CD8-positive, alpha-beta memory T cell (primary cell): ENCODE measurements at regions not wholly inside any gene's neighbourhood (a gene's known extent, or its start where the extent isn't known, plus 50 kb on each side); places are given as distances from the start of the nearest gene placed in this dataset.

Experiments
- CTCF ChIA-PET: fragments of 350-600 bp; sonication (Branson Sonifier 250); formaldehyde crosslinking; loops from one replicate; lab custom pipeline; 2021; ENCODE audit warnings: antibody characterized with exemption; lab: Charles Lee
- POLR2A ChIA-PET: fragments of 350-600 bp; sonication (Branson Sonifier 250); formaldehyde crosslinking; loops from one replicate; lab custom pipeline; 2021; ENCODE audit warnings: antibody characterized with exemption; lab: Charles Lee
- DNase-seq, 5 donors: peaks; one replicate each; pipeline versions ENCODE4 v3.0.0 to v3.0.0-alpha.2; 2020 to 2022; ENCODE audit warnings: mixed read lengths in 1 of 5
- H3K27ac ChIP-seq: one replicate; pipeline ENCODE4 v1.7.0; 2013; ENCODE audit warnings: low read depth, mild to moderate bottlenecking, low read length, moderate library complexity
- H3K27me3 ChIP-seq: 2 replicates; pipeline ENCODE4 v1.7.0; 2013; ENCODE audit warnings: low read length, mild to moderate bottlenecking; ENCODE audit not compliant: insufficient read depth, poor library complexity, severe bottlenecking
- H3K36me3 ChIP-seq: 2 replicates; pipeline ENCODE4 v1.7.0; 2013; ENCODE audit warnings: mild to moderate bottlenecking, low read length, moderate library complexity; ENCODE audit not compliant: insufficient read depth
- H3K4me1 ChIP-seq: 2 replicates; pipeline ENCODE4 v1.7.0; 2013; ENCODE audit warnings: mild to moderate bottlenecking, low read length, moderate library complexity; ENCODE audit not compliant: insufficient read depth
- H3K4me3 ChIP-seq: 2 replicates; pipeline ENCODE4 v1.7.0; 2013; ENCODE audit warnings: mild to moderate bottlenecking, low read length
- H3K9me3 ChIP-seq: 2 replicates; pipeline ENCODE4 v1.7.0; 2013; ENCODE audit warnings: mild to moderate bottlenecking, low read length
- H3K27ac Mint-ChIP-seq, 8 donors: one replicate each; pipeline ENCODE4 v1.8.0; 2020 to 2021; ENCODE audit warnings: mixed read lengths in 8 of 8, mild to moderate bottlenecking in 6 of 8, inconsistent platforms in 3 of 8, moderate library complexity in 3 of 8
- H3K27me3 Mint-ChIP-seq, 2 donors: one replicate each; pipeline ENCODE4 v1.8.0; 2020 to 2021; ENCODE audit warnings: mixed read lengths in 2 of 2, mild to moderate bottlenecking in 1 of 2, moderate library complexity in 1 of 2
- H3K36me3 Mint-ChIP-seq, 3 donors: one replicate each; pipeline ENCODE4 v1.8.0; 2020 to 2021; ENCODE audit warnings: mixed read lengths in 3 of 3, inconsistent platforms in 1 of 3, mild to moderate bottlenecking in 1 of 3
- H3K4me1 Mint-ChIP-seq, 3 donors: one replicate each; pipeline ENCODE4 v1.8.0; 2020 to 2021; ENCODE audit warnings: mixed read lengths in 3 of 3, inconsistent platforms in 1 of 3, mild to moderate bottlenecking in 1 of 3
- H3K4me3 Mint-ChIP-seq, 7 donors: one replicate each; pipeline ENCODE4 v1.8.0; 2020 to 2021; ENCODE audit warnings: mixed read lengths in 7 of 7, mild to moderate bottlenecking in 6 of 7, moderate library complexity in 4 of 7, inconsistent platforms in 2 of 7
- H3K9me3 Mint-ChIP-seq, 5 donors: one replicate each; pipeline ENCODE4 v1.8.0; 2020 to 2022; ENCODE audit warnings: mixed read lengths in 5 of 5, mild to moderate bottlenecking in 3 of 5, moderate library complexity in 2 of 5, inconsistent platforms in 1 of 5

DNA sequence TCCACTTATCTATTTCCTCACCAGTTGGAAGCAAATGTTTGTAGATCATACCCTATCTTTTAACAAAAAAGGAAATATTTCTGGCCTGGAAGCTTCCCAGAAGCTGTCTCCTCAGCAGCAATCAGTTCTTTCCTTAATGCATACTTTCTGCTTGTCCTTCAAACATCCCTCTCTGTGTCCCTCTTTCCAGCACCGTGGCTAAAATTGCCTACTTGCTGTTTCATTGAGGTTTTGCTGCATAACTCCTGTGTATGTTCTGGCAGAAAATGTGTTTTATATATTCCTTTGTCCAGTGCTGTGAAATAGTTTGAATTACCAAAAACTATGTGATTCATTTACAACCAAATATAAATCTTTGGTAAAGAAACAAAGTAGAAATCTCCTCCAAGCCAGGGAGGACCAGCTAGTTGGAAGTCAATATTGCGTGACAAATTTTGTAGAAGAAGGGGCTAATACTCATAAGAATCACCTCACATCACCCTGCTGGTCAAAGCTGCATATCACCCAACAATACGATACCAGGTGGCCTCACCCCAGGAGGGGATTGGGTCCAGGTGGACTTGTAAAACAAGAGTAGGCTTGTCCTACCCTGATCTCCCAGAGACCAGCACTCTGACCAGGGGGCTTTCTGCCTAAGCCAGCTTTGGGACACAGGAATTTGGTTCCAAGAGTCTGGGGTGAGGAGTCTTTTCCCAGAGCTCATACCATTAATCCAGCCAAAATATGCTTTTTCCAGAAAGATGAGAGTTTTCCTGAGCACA is 198.4 kb upstream of the SNX2 start:
- Histone ChIP-seq H3K36me3 (no peaks in the 10 kb centered on the region), H3K4me1 (no peaks in the 10 kb centered on the region), H3K4me3 (no peak overlapping the region), H3K27me3 (no peaks in the 10 kb centered on the region), H3K27ac (no peak overlapping the region), H3K9me3 (no peaks in the 10 kb centered on the region)
- H3K36me3 Mint-ChIP-seq, result no peaks in the 10 kb centered on the region
- H3K27me3 Mint-ChIP-seq, result peaks cover 2 to 8% of the 10 kb centered on the region in 2 donors
- ChIA-PET CTCF (no interaction called here), POLR2A (no interaction called here)
- no peak for DNase-seq
- no peaks in the 10 kb centered on the region for H3K4me1 Mint-ChIP-seq
- peaks cover 0 to 2% (median 0%) of the 10 kb centered on the region in 5 donors for H3K9me3 Mint-ChIP-seq
- H3K27ac Mint-ChIP-seq, result no peak overlapping the region
- H3K4me3 Mint-ChIP-seq, result no peak overlapping the region

- Histone ChIP-seq H3K4me1 (no peaks in the 10 kb centered on the region), H3K27ac (no peak overlapping the region), H3K9me3 (no peaks in the 10 kb centered on the region), H3K36me3 (no peaks in the 10 kb centered on the region), H3K4me3 (no peak overlapping the region), H3K27me3 (no peaks in the 10 kb centered on the region)
- CTCF ChIA-PET, result no interaction called here
- no peak for DNase-seq
- Mint-ChIP-seq H3K4me3 (no peak overlapping the region), H3K27ac (no peak overlapping the region), H3K27me3 (peaks cover 2 to 8% of the 10 kb centered on the region in 2 donors), H3K36me3 (no peaks in the 10 kb centered on the region), H3K9me3 (no peaks in the 10 kb centered on the region), H3K4me1 (no peaks in the 10 kb centered on the region)
- POLR2A ChIA-PET, result no interaction called here
These were observed 193.3 kb upstream of the SNX2 start for GRCh38 chr5:122581629-122582028.

DNA sequence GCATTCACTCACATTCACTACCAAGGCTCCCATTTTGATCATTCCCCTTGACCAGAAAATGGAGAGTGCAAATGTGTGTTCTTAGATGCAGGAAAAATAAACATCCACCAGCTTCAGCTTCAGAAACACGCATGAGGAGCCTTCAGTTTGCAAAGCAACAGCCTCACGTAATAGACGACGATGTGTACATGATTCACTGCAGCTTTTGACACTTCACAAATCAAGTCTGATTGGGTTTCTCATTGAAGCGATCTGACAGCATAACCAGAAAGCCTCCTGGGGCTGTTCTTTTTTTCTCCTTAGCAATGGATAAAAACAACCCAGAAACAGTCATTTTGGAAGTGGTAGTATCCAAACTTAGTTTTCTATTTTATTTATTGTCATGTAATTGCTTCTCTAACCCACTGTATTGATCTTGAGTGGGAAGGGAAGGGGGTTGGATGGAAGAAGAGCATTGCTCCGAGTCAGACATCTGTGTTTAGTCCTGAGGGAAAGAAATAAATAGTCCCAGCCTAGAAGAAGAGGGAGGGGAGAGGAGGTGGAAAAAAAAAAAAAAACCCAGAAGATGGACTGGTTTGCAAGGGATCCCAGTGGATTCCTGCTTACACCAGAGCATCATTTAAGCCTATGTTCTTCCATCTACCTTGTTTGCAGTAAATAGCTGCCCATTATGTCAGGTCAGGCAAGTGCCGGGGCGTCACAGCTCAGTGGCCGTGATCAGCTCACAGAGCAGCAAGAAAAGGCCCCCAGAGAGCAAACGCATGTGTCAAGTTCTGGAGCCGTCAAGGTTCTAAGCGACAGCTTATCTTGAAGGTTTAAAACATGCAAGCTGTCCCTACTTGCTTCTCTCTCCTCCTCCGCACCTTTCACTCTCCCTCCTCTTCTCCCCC is 190.2 kb upstream of the SNX2 start:
- Mint-ChIP-seq H3K36me3 (no peaks in the 10 kb centered on the region), H3K27me3 (peaks cover 0 to 8% of the 10 kb centered on the region in 2 donors), H3K4me1 (no peaks in the 10 kb centered on the region), H3K9me3 (no peaks in the 10 kb centered on the region), H3K27ac (no peak overlapping the region), H3K4me3 (no peak overlapping the region)
- Histone ChIP-seq H3K27me3 (no peaks in the 10 kb centered on the region), H3K36me3 (no peaks in the 10 kb centered on the region), H3K9me3 (no peaks in the 10 kb centered on the region), H3K4me3 (no peak overlapping the region), H3K27ac (no peak overlapping the region), H3K4me1 (no peaks in the 10 kb centered on the region)
- CTCF ChIA-PET, result no interaction called here
- POLR2A ChIA-PET, result no interaction called here
- DNase-seq, result no peak

- Histone ChIP-seq H3K4me1 (no peaks in the 10 kb centered on the region), H3K4me3 (no peak overlapping the region), H3K27me3 (no peaks in the 10 kb centered on the region), H3K27ac (no peak overlapping the region), H3K9me3 (no peaks in the 10 kb centered on the region), H3K36me3 (no peaks in the 10 kb centered on the region)
- Mint-ChIP-seq H3K9me3 (no peaks in the 10 kb centered on the region), H3K4me3 (no peak overlapping the region), H3K27ac (no peak overlapping the region), H3K27me3 (peaks cover 0 to 5% of the 10 kb centered on the region in 2 donors), H3K4me1 (no peaks in the 10 kb centered on the region), H3K36me3 (no peaks in the 10 kb centered on the region)
- no peak for DNase-seq
- ChIA-PET POLR2A (no interaction called here), CTCF (no interaction called here)
These were observed 189.5 kb upstream of the SNX2 start for GRCh38 chr5:122585371-122585770.

DNA sequence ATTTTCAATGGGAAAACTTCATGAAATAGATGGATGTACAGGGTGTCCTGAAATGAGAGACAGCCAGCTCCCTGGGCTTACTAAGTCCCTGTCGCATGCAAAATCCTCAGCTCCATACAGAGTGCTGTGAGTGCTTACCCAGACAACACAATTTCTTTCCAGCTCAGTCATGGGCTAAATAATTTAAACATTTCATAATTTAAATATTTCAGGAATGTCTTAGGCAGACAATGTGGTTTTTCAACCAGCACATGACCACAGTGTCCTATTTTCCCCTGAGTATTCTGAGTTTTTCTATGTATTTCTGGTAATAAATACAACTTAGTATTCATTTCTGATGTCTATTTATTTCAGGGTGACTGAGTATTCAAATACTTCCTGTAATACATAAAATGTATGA is 188.5 kb upstream of the SNX2 start:
- no peak for DNase-seq
- Mint-ChIP-seq H3K36me3 (no peaks in the 10 kb centered on the region), H3K9me3 (no peaks in the 10 kb centered on the region), H3K4me1 (no peaks in the 10 kb centered on the region), H3K4me3 (no peak overlapping the region), H3K27ac (no peak overlapping the region), H3K27me3 (peaks cover 0 to 1% of the 10 kb centered on the region in 2 donors)
- CTCF ChIA-PET, result no interaction called here
- POLR2A ChIA-PET, result no interaction called here
- Histone ChIP-seq H3K36me3 (no peaks in the 10 kb centered on the region), H3K27me3 (no peaks in the 10 kb centered on the region), H3K4me1 (no peaks in the 10 kb centered on the region), H3K27ac (no peak overlapping the region), H3K9me3 (no peaks in the 10 kb centered on the region), H3K4me3 (no peak overlapping the region)

GRCh38 chr5:122591828-122592227 is 183.1 kb upstream of the SNX2 start:
- no peak overlapping the region for H3K4me3 Mint-ChIP-seq
- Histone ChIP-seq H3K27ac (no peak overlapping the region), H3K4me3 (no peak overlapping the region), H3K4me1 (no peaks in the 10 kb centered on the region), H3K36me3 (no peaks in the 10 kb centered on the region), H3K9me3 (no peaks in the 10 kb centered on the region), H3K27me3 (no peaks in the 10 kb centered on the region)
- no peak overlapping the region for H3K27ac Mint-ChIP-seq
- no peaks in the 10 kb centered on the region for H3K36me3 Mint-ChIP-seq
- H3K9me3 Mint-ChIP-seq, result peaks cover 0 to 5% (median 3%) of the 10 kb centered on the region in 5 donors
- DNase-seq, result no peak
- ChIA-PET CTCF (no interaction called here), POLR2A (no interaction called here)
- no peaks in the 10 kb centered on the region for H3K27me3 Mint-ChIP-seq
- H3K4me1 Mint-ChIP-seq, result no peaks in the 10 kb centered on the region

DNA sequence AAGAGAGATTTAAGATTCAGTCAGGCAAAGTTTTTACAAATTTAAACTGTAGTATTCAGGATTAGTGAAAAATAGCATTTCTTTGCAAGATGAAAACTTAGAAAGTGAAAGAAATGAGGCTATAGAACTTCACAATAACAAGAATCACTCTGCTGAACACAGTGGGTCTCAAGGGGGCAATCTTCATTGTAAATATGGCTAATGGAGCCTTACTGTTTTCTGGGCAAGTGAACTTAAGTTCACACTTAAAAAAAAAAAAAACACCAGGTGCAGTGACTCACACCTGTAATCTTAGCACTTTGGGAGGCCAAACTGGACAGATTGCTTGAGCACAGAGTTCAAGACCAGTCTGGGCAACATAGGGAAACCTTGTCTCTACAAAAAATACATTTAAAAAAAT is 175.9 kb upstream of the SNX2 start:
- CTCF ChIA-PET, result no interaction called here
- POLR2A ChIA-PET, result no interaction called here
- no peaks in the 10 kb centered on the region for H3K36me3 Mint-ChIP-seq
- Histone ChIP-seq H3K4me1 (no peaks in the 10 kb centered on the region), H3K9me3 (no peaks in the 10 kb centered on the region), H3K36me3 (no peaks in the 10 kb centered on the region), H3K4me3 (no peak overlapping the region), H3K27ac (no peak overlapping the region), H3K27me3 (no peaks in the 10 kb centered on the region)
- peaks cover 2 to 9% (median 5%) of the 10 kb centered on the region in 5 donors for H3K9me3 Mint-ChIP-seq
- no peak overlapping the region for H3K27ac Mint-ChIP-seq
- no peaks in the 10 kb centered on the region for H3K4me1 Mint-ChIP-seq
- no peak overlapping the region for H3K4me3 Mint-ChIP-seq
- no peak for DNase-seq
- peaks cover 0 to 6% of the 10 kb centered on the region in 2 donors for H3K27me3 Mint-ChIP-seq

GRCh38 chr5:122600924-122601323 is 174.0 kb upstream of the SNX2 start:
- ChIA-PET POLR2A (no interaction called here), CTCF (no interaction called here)
- H3K4me3 Mint-ChIP-seq, result no peak overlapping the region
- H3K9me3 Mint-ChIP-seq, result peaks cover 0 to 9% (median 3%) of the 10 kb centered on the region in 5 donors
- no peaks in the 10 kb centered on the region for H3K36me3 ChIP-seq
- H3K27ac Mint-ChIP-seq, result no peak overlapping the region
- H3K4me1 ChIP-seq, result no peaks in the 10 kb centered on the region
- no peak overlapping the region for H3K4me3 ChIP-seq
- no peaks in the 10 kb centered on the region for H3K4me1 Mint-ChIP-seq
- no peaks in the 10 kb centered on the region for H3K36me3 Mint-ChIP-seq
- peaks cover 2 to 10% of the 10 kb centered on the region in 2 donors for H3K27me3 Mint-ChIP-seq
- H3K27ac ChIP-seq, result no peak overlapping the region
- DNase-seq, result no peak
- H3K9me3 ChIP-seq, result no peaks in the 10 kb centered on the region
- H3K27me3 ChIP-seq, result no peaks in the 10 kb centered on the region
